ENCODE measurements at regions not wholly inside any gene's neighbourhood (a gene's known extent, or its start where the extent isn't known, plus 50 kb on each side); places are given as distances from the start of the nearest gene placed in this dataset.
"Not testable (repeated sequence)": the region's sequence is repeated elsewhere in the genome, so short reads cannot be mapped to it uniquely, and the experiment has no call there.

DNA sequence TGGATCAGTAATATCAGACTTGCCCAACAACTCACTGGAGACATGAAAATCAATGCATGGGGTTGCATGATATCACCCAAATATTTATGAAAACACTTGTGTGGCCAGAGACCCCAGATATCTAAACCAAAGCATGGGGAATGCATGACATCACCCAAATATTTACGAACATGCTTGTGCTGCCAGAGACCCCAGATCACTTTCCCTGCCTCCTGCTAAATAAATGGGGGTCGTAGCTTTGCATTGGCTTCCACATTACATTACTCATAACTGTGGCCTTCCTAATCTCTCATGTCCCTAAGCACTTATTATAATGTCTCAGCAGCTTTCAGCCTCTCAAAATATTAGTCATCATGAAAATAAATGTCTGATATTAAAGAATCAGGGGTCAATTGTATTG is 838.0 kb upstream of the DEFB115 start:
- TF ChIP-seq, protein P1, sequence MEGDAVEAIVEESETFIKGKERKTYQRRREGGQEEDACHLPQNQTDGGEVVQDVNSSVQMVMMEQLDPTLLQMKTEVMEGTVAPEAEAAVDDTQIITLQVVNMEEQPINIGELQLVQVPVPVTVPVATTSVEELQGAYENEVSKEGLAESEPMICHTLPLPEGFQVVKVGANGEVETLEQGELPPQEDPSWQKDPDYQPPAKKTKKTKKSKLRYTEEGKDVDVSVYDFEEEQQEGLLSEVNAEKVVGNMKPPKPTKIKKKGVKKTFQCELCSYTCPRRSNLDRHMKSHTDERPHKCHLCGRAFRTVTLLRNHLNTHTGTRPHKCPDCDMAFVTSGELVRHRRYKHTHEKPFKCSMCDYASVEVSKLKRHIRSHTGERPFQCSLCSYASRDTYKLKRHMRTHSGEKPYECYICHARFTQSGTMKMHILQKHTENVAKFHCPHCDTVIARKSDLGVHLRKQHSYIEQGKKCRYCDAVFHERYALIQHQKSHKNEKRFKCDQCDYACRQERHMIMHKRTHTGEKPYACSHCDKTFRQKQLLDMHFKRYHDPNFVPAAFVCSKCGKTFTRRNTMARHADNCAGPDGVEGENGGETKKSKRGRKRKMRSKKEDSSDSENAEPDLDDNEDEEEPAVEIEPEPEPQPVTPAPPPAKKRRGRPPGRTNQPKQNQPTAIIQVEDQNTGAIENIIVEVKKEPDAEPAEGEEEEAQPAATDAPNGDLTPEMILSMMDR (IDR thresholded peaks at IDR 0.05; ENCODE audit: insufficient read depth, low read length, poor library complexity, severe bottlenecking): no peak
- Histone ChIP-seq H3K36me3 (ENCODE audit: control insufficient read depth, insufficient read depth, low read length) (no peaks in the 10 kb centered on the region), H3K4me3 (ENCODE audit: low read depth, low read length) (no peak overlapping the region), H3K27me3 (ENCODE audit: control insufficient read depth, insufficient read depth, low read length) (no peaks in the 10 kb centered on the region)
- DNase-seq (ENCODE audit: low read depth): no peak

DNA sequence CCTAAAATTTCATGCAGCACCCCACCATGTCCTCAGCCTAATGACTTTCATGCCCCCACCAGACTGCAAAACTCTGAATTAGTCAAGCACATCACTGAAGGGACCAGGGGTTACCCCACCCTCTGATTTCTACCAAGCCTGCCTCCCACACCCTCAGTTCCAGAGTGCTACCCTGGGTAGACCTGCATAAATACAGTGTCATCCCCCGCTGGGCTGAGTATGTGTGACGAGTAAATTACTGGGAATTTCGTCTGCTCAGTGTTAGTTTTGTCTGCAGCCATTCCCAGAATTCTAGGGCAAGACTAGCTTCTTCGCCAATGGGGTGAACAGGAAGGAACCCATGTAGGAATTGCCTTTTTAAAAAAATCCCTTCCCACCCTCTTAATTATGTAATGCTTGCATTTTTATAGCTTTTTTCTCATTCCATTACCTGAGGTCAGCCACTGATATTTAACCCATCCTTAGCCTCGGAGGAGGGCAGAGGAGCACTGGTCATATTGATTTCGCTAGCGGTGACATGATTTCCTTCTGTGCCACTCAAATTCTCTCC is 837.5 kb upstream of the DEFB115 start:
- not testable (repeated sequence) for DNase-seq (ENCODE audit: low read depth); H3K36me3 ChIP-seq (ENCODE audit: control insufficient read depth, insufficient read depth, low read length); H3K4me3 ChIP-seq (ENCODE audit: low read depth, low read length); H3K27me3 ChIP-seq (ENCODE audit: control insufficient read depth, insufficient read depth, low read length)
